HG02840 (cell line): ENCODE measurements at regions not wholly inside any gene's neighbourhood (a gene's known extent, or its start where the extent isn't known, plus 50 kb on each side); places are given as distances from the start of the nearest gene placed in this dataset.

ENCODE experiments used
- ATAC-seq: cut with Tn5 transposase; IDR thresholded peaks from one replicate; pipeline ENCODE4 v1.9.1; 2021; ENCODE audit warnings: mild to moderate bottlenecking, moderate library complexity, moderate number of reproducible peaks; ENCODE audit not compliant: unreplicated experiment, low FRiP score

- ATAC-seq: no peak
Observed at GRCh38 chr3:111465081-111465670, 76.8 kb upstream of the CD96 start.

GRCh38 chr3:111470032-111470431 lies 72.0 kb upstream of the CD96 start:
- ATAC-seq: no peak

GRCh38 chr3:111471831-111472230 lies 70.2 kb upstream of the CD96 start:
- ATAC-seq: no peak

- no peak for ATAC-seq
Observed at GRCh38 chr3:111472556-111472955, 69.4 kb upstream of the CD96 start.

GRCh38 chr3:111473550-111473949 lies 68.4 kb upstream of the CD96 start:
- ATAC-seq: no peak

- no peak for ATAC-seq
Observed at GRCh38 chr3:111476701-111477100, 65.3 kb upstream of the CD96 start.

GRCh38 chr3:111480091-111480490 lies 61.9 kb upstream of the CD96 start:
- no peak for ATAC-seq

GRCh38 chr3:111481551-111481950 lies 60.4 kb upstream of the CD96 start:
- no peak for ATAC-seq

- ATAC-seq: no peak
Observed at GRCh38 chr3:111482574-111482973, 59.4 kb upstream of the CD96 start.

- no peak for ATAC-seq
Observed at GRCh38 chr3:111485086-111485485, 56.9 kb upstream of the CD96 start.
